ENCODE measurements at regions not wholly inside any gene's neighbourhood (a gene's known extent, or its start where the extent isn't known, plus 50 kb on each side); places are given as distances from the start of the nearest gene placed in this dataset.

GRCh38 chr11:29135504-29135903 is 881.3 kb downstream of the KCNA4 start:
- no peak for ATAC-seq

GRCh38 chr11:29131055-29131454 is 885.8 kb downstream of the KCNA4 start:
- TF ChIP-seq RARB (CRISPR knock-in tag; IDR thresholded peaks at IDR 0.05), result no peak
- no peak for TF ChIP-seq TCF4 (CRISPR knock-in tag; IDR thresholded peaks at IDR 0.05; ENCODE audit: borderline replicate concordance)
- no peak for TF ChIP-seq PATZ1 (CRISPR knock-in tag; IDR thresholded peaks at IDR 0.05; ENCODE audit: borderline replicate concordance)
- no peak for TF ChIP-seq CSDC2 (CRISPR knock-in tag; IDR thresholded peaks at IDR 0.05)
- TF ChIP-seq OSR1 (CRISPR knock-in tag; IDR thresholded peaks at IDR 0.05), result no peak
- TF ChIP-seq CSRNP3 (CRISPR knock-in tag; IDR thresholded peaks at IDR 0.05), result no peak
- TF ChIP-seq PPARA (CRISPR knock-in tag; IDR thresholded peaks at IDR 0.05; ENCODE audit: borderline replicate concordance), result no peak
- no peak for TF ChIP-seq ISL1 (CRISPR knock-in tag; IDR thresholded peaks at IDR 0.05)
- TF ChIP-seq ZC3H10 (CRISPR knock-in tag; IDR thresholded peaks at IDR 0.05), result no peak
- TF ChIP-seq TSHZ2 (CRISPR knock-in tag; IDR thresholded peaks at IDR 0.05), result no peak
- TF ChIP-seq ZFP30 (CRISPR knock-in tag; IDR thresholded peaks at IDR 0.05), result no peak
- no peak for TF ChIP-seq GLIS3 (CRISPR knock-in tag; IDR thresholded peaks at IDR 0.05)
- ATAC-seq, result no peak

More at GRCh38 chr11:29135504-29135903, 881.3 kb downstream of the KCNA4 start:
- no peak for TF ChIP-seq ZFP3 (CRISPR knock-in tag; IDR thresholded peaks at IDR 0.05)
- TF ChIP-seq SNAI2 (CRISPR knock-in tag; IDR thresholded peaks at IDR 0.05), result no peak
- TF ChIP-seq ZNF565 (CRISPR knock-in tag; conservative IDR thresholded peaks at IDR 0.05; ENCODE audit: low read depth), result no peak
- TF ChIP-seq TOX (CRISPR knock-in tag; IDR thresholded peaks at IDR 0.05; ENCODE audit: borderline replicate concordance), result no peak
- TF ChIP-seq RARB (CRISPR knock-in tag; IDR thresholded peaks at IDR 0.05), result no peak
- no peak for TF ChIP-seq ZFP30 (CRISPR knock-in tag; IDR thresholded peaks at IDR 0.05)
- no peak for TF ChIP-seq PATZ1 (CRISPR knock-in tag; IDR thresholded peaks at IDR 0.05; ENCODE audit: borderline replicate concordance)
- TF ChIP-seq PPARA (CRISPR knock-in tag; IDR thresholded peaks at IDR 0.05; ENCODE audit: borderline replicate concordance), result no peak
- TF ChIP-seq ESRRG (CRISPR knock-in tag; IDR thresholded peaks at IDR 0.05), result no peak

GRCh38 chr11:29129844-29130243 is 887.0 kb downstream of the KCNA4 start:
- no peak for TF ChIP-seq SNAI2 (CRISPR knock-in tag; IDR thresholded peaks at IDR 0.05)
- TF ChIP-seq CSDC2 (CRISPR knock-in tag; IDR thresholded peaks at IDR 0.05), result no peak
- TF ChIP-seq RARB (CRISPR knock-in tag; IDR thresholded peaks at IDR 0.05), result no peak
- TF ChIP-seq BACH2 (CRISPR knock-in tag; IDR thresholded peaks at IDR 0.05; ENCODE audit: borderline replicate concordance), result no peak
- no peak for TF ChIP-seq ZNF565 (CRISPR knock-in tag; conservative IDR thresholded peaks at IDR 0.05; ENCODE audit: low read depth)
- TF ChIP-seq PATZ1 (CRISPR knock-in tag; IDR thresholded peaks at IDR 0.05; ENCODE audit: borderline replicate concordance), result no peak
- no peak for TF ChIP-seq TSHZ2 (CRISPR knock-in tag; IDR thresholded peaks at IDR 0.05)
- TF ChIP-seq TCF4 (CRISPR knock-in tag; IDR thresholded peaks at IDR 0.05; ENCODE audit: borderline replicate concordance), result no peak
- no peak for TF ChIP-seq ZFP3 (CRISPR knock-in tag; IDR thresholded peaks at IDR 0.05)
- TF ChIP-seq ZNF8 (CRISPR knock-in tag; IDR thresholded peaks at IDR 0.05), result no peak
- no peak for TF ChIP-seq ISL1 (CRISPR knock-in tag; IDR thresholded peaks at IDR 0.05)
- no peak for TF ChIP-seq ZC3H10 (CRISPR knock-in tag; IDR thresholded peaks at IDR 0.05)
- no peak for TF ChIP-seq ZFP30 (CRISPR knock-in tag; IDR thresholded peaks at IDR 0.05)
- no peak for TF ChIP-seq CSRNP3 (CRISPR knock-in tag; IDR thresholded peaks at IDR 0.05)
- TF ChIP-seq ARNTL (CRISPR knock-in tag; IDR thresholded peaks at IDR 0.05; ENCODE audit: borderline replicate concordance, low read depth), result no peak
- no peak for TF ChIP-seq GLIS3 (CRISPR knock-in tag; IDR thresholded peaks at IDR 0.05)
- TF ChIP-seq TOX (CRISPR knock-in tag; IDR thresholded peaks at IDR 0.05; ENCODE audit: borderline replicate concordance), result no peak
- TF ChIP-seq ESRRG (CRISPR knock-in tag; IDR thresholded peaks at IDR 0.05), result no peak
- no peak for ATAC-seq
